Kidney epithelial cell (primary cell): ENCODE measurements at regions not wholly inside any gene's neighbourhood (a gene's known extent, or its start where the extent isn't known, plus 50 kb on each side); places are given as distances from the start of the nearest gene placed in this dataset.
"Not testable (repeated sequence)": the region's sequence is repeated elsewhere in the genome, so short reads cannot be mapped to it uniquely, and the experiment has no call there.

Source experiments
- DNase-seq: peaks from one replicate; pipeline ENCODE4 v3.0.0-alpha.2; 2010; ENCODE audit warnings: low read depth
- H3K27me3 ChIP-seq: 2 replicates; pipeline ENCODE4 v1.6.0; 2011; ENCODE audit warnings: low read length; ENCODE audit not compliant: control insufficient read depth, insufficient read depth
- H3K36me3 ChIP-seq: 2 replicates; pipeline ENCODE4 v1.5.1; 2011; ENCODE audit warnings: low read length; ENCODE audit not compliant: control insufficient read depth, insufficient read depth
- H3K4me3 ChIP-seq: 2 replicates; pipeline ENCODE4 v1.5.1; 2011; ENCODE audit warnings: low read depth, mild to moderate bottlenecking, control low read depth, low read length
- CTCF ChIP-seq: IDR thresholded peaks from 2 replicates; pipeline ENCODE4 v1.5.1; 2011; ENCODE audit warnings: mild to moderate bottlenecking, moderate library complexity, low read length, control low read depth, inconsistent platforms; ENCODE audit not compliant: insufficient read depth, poor library complexity, severe bottlenecking

DNA sequence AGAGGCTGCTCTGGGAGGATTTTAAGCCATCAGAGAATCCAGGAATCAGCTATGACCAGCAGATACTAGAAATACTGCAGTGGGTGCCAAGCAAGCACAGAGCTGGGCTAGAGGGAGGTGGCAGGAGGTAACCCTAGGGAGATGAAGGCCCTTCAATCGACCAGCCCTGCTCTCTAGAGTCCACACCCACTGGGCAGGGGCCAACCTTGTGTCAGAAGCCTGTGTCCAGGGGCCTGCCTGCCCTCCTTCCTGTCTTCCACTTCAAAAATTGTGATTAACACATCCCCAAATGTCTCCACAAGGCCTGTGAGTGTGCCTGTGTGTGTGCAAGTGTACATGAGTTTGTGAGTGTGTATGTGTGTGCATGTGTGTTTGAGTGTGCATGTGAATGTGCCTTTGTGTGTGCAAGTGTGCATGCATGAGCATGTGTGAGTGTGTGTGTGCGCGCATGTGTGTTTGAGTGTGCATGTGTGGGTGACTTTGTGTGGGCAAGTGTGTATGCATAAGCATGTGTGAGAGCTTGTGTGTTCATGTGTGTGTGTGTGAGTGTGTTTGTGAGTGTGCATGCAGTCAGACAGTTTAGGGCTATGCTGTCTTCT lies 367.7 kb downstream of the SFMBT2 start:
- no peak overlapping the region for H3K4me3 ChIP-seq
- DNase-seq = no peak
- no peaks in the 10 kb centered on the region for H3K27me3 ChIP-seq
- no peaks in the 10 kb centered on the region for H3K36me3 ChIP-seq
- TF ChIP-seq CTCF = no peak

DNA sequence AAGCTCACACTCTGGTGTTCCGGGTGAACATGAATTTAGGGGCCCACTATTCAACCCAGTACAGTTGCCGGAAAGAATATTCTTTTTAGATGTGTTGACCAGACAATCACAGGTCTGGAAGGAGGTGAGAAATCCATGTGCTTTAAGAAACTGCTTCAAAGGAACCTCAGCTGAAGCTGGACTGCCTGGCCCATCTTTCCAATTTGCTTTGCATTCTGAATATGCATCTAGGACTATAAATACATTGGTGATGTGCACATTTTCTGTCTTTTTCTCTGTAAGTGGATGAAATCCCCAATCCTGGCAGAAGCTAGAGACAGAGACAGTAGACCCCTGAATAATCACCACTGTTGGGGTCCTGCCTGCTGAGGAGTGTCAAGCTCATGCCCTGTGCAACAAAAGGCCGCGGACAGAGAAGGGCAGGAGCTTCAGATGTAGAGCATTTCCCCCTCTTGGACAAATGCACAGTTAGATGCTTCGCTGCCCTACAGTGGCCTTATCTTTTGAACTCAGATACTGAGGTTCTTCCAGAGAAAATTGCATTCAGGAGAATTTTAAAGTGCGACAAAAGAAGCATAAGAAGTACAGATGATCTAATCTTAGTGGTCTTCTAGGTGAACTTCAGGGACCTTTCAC lies 368.3 kb downstream of the SFMBT2 start:
- Histone ChIP-seq H3K4me3 (no peak overlapping the region), H3K27me3 (no peaks in the 10 kb centered on the region), H3K36me3 (no peaks in the 10 kb centered on the region)
- no peak for TF ChIP-seq CTCF
- DNase-seq = no peak

GRCh38 chr10:7042000-7042399 lies 368.8 kb downstream of the SFMBT2 start:
- no peak for TF ChIP-seq CTCF
- DNase-seq = no peak

DNA sequence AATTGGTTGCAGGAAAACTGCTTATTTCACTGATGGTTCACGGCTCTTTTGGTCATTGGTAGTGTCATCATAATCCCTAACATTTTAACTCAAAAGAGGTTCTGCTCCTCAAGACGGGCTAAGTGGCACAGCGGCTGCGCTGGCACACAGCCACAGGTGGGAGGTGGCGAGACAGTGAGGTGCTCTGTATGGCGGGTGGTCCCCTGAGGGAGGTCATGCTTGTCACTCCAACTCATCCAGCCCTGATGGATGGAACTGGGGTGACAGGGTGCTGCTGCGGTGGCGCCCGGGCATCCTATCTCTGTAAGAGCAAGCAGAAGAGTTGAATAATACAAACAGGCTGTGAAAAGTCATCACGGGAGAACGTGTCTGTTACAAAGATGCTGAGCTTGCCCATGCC lies 370.2 kb downstream of the SFMBT2 start:
- DNase-seq = no peak
- TF ChIP-seq CTCF = no peak
- Histone ChIP-seq H3K36me3 (no peaks in the 10 kb centered on the region), H3K4me3 (no peak overlapping the region), H3K27me3 (no peaks in the 10 kb centered on the region)

More at GRCh38 chr10:7042000-7042399, 368.8 kb downstream of the SFMBT2 start:
- Histone ChIP-seq H3K36me3 (no peaks in the 10 kb centered on the region), H3K27me3 (no peaks in the 10 kb centered on the region), H3K4me3 (no peak overlapping the region)

- DNase-seq = no peak
- TF ChIP-seq CTCF = no peak
Measured at GRCh38 chr10:7039859-7040258, 371.0 kb downstream of the SFMBT2 start.

GRCh38 chr10:7038416-7038815 lies 372.4 kb downstream of the SFMBT2 start:
- Histone ChIP-seq H3K4me3 (no peak overlapping the region), H3K27me3 (no peaks in the 10 kb centered on the region), H3K36me3 (no peaks in the 10 kb centered on the region)
- no peak for DNase-seq
- no peak for TF ChIP-seq CTCF

More at GRCh38 chr10:7039859-7040258, 371.0 kb downstream of the SFMBT2 start:
- H3K4me3 ChIP-seq = no peak overlapping the region
- H3K36me3 ChIP-seq = no peaks in the 10 kb centered on the region
- H3K27me3 ChIP-seq = no peaks in the 10 kb centered on the region

GRCh38 chr10:7037434-7037833 lies 373.4 kb downstream of the SFMBT2 start:
- DNase-seq, H3K27me3 ChIP-seq, H3K36me3 ChIP-seq, H3K4me3 ChIP-seq: not testable (repeated sequence)
